Activated CD8-positive, alpha-beta memory T cell treated with anti-CD3 and anti-CD28 coated beads, Interleukin-2, amount 50 U/mL, for 1 hour (primary cell): ENCODE measurements at regions not wholly inside any gene's neighbourhood (a gene's known extent, or its start where the extent isn't known, plus 50 kb on each side); places are given as distances from the start of the nearest gene placed in this dataset.
"Not testable (repeated sequence)": the region's sequence is repeated elsewhere in the genome, so short reads cannot be mapped to it uniquely, and the experiment has no call there.

Experiments
- DNase-seq: peaks from one replicate; pipeline ENCODE4 v3.0.0-alpha.2; 2020; ENCODE audit errors: extremely low read depth

DNA sequence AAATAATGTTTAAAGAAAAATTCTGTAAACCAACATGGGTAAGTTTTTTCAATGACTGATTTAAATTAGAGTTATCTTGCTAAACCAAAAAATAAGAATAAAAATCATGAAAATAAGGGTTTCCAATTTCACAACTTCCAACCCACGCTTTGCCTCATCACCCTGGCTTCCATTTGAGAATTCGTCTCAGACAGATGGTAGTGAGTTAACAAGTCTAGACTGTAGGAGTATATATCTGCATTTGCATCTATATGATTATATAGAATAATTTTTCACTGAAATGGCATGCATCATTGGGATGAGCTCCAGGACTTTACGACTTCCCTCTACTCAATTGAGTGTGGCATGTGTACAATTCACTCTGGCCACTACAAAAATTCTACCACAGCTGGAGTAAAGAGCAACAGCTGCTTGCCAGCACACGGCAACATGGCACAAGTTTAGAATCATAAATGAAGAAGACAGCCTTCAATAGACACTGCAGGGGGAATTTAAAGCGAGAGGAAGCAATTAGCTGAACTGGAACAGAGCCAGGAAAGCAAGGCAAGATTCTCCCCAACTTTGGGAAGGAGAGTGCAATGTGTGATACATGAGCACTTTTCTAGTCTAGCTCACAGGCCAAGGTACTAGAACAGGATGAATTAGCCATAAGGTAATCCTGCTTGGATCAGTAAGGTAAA lies 1673.5 kb upstream of the CELF4 start:
- DNase-seq = no peak

DNA sequence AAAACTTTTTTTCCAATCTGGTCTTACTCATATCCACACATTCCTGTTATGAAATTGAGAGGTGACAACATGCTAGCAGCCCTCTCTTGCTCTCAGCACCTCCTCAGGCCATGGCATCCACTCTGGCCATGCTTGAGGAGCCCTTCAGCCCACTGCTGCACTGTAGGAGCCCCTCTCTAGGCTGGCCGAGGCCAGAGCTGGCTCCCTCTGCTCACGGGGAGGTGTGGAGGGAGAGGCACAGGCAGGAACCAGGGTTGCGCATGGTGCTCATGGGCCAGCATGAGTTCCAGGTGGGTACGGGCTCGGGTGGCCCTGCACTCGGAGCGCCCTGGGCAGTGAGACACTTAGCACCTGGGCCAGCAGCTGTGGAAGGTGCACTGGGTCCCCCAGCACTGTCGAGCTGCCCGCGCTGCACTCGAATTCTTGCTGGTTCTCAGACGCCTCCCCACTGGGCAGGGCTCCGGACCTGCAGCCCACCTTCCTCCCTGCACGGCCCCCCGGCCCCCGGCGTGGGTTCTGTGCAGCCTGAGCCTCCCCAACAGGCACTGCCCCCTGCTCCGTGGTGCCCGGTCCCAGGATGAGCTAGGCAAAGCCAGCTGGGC lies 1669.6 kb upstream of the CELF4 start:
- no peak for DNase-seq

DNA sequence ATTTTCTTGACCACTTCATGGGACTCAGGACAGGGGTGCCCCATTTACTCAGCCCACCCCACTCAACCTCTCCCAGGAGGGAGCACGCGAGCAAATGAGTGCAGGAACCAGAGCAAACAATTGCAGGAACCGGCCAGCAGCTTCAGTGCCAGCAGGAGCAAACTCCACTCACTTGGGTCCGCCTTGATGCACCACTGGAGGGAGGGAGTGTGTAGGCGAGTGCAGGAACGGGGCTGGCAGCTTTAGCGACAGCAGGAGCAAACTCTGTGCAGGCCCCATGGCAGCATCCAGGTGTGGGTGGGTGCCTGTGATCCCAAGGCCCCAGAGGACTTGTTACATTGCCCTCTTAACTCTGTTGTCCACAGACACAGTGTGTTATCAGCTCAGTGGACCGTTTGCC lies 1667.3 kb upstream of the CELF4 start:
- DNase-seq = no peak

DNA sequence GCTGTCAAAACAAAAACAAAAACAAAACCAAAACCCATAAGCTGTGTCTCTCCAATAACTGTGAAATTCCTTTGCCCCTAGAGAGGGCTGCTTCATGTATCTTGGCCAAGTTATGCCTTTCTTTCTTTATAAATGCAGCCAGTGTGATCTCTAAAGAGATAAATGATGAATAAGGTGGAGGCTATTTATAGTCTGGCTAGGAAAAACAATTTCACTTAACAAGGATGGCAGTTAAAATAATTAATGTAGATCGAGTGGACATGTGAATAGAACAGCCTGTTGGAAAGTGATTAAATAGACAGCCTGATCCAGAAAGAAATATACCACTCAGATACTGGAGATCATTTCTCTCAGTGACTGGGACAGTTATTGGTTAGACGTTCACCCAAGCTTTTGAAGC lies 1666.9 kb upstream of the CELF4 start:
- DNase-seq = no peak

DNA sequence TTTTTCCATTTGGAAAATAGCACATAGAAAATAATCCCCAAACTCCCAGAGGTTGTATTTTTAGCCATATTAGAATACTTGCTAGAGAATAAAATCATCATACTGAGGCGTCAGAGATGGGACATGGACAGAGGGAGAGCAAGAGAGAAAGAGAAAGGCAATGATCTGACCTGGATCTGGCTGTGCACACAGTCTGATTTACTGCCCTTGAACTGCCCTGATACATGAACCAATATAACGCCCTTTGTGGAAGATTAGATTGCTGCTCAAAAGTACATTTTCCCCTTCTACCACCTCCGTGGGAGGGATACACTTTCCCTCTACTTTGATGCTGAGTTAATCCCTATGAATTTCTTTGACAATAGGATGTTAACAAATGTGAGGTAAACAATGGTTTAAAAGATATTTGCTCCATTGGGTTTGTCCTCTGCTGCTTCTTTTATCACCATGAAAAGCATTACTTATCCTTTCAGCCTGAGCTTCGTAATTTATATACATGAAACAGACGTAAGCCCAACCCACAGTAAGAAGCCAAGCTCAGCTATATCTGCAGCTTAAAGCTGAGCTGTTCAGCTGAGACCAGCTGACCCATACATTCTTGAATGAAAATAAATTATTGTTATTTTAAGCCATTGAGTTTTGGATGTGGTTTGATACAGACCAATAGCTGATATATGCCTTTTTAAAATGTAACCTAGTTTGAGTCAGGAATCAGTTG lies 1664.6 kb upstream of the CELF4 start:
- no peak for DNase-seq

DNA sequence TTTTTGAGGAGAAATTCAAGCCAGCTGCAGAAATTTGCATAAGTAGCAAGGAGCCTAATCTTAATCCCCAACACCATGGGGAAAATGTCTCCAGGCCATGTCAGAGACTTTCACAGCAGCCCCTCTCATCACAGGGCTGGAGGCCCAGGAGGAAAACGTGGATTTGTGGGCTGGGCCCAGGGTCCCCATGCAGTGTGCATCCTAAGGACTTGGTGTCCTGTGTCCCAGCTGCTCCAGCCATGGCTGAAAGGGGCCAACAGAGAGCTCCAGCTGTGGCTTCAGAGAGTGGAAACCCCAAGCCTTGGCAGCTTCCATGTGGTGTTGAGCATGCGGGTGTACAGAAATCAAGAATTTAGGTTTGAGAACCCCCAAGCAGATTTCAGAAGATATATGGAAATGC lies 1662.2 kb upstream of the CELF4 start:
- not testable (repeated sequence) for DNase-seq

DNA sequence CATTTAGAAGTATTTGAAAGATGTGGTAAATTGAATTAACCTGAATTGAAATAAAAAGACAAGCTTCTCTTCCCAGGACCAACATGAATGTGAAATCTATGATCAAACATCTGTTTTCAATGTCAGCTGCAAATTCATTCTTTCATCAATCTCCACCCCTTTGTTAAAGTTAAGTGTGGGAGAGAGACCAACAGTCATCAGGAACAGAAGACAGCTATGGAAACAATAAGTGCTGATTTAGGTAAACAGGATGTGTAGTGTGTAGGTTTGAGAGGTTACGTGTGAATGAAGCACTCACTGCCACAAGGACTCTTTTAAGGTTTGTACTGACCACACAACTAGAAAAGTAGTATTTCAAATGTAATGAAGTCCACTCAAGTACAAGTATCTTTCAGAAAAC lies 1659.8 kb upstream of the CELF4 start:
- DNase-seq = no peak

DNA sequence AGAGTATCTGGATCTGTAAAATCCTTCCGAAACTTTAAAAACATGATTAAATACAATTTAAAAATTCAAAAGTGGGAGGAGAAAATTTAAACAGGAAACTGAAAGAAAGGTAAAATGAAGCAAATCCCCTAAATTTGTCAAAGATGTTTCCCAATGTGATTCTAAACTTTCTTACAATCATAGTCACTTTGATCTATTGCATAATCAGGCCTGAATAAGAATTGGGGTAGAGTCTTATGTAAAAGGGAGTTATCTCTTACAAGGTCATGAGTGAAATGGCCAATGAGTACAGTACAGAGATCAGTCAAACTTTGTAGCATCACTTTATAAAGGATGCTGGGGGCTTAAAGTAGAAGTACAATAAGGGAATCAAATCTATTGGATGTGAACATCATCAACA lies 1657.7 kb upstream of the CELF4 start:
- no peak for DNase-seq

DNA sequence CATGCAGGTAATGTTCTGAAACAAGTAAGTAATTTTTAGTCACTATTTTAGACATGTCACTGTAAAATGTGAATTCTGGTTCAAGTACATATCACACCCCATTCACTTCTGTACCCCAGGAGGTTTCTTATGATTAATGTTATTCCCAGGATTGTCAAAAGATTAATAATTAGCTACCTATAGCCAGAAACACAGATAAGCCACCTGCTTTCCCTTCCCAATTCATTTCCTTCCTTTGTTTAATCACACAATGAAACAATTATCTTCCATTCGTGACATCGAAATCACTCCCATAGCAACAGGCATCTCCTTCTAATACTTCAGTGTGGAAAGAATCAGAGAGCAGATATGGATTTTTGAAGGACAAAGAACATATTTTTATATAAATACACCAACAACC lies 1650.3 kb upstream of the CELF4 start:
- DNase-seq = no peak

DNA sequence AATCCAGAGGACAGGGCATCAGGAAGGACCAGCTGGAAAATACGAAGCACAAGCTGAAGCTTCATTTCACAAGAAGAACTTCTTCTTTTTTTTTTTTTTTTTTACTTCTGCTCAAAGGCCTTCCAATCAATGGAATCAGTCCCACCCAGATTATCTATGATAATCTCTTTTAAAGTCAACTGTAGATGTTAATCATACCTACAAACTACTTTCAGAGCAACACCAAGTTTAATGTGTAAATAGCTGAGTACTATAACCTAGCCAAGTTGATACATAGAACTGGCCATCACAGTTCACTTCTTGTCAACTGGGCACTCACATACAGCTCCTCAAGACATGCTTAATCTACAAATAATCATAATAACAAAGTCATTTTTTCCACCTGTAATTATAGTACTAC lies 1645.9 kb upstream of the CELF4 start:
- no peak for DNase-seq

DNA sequence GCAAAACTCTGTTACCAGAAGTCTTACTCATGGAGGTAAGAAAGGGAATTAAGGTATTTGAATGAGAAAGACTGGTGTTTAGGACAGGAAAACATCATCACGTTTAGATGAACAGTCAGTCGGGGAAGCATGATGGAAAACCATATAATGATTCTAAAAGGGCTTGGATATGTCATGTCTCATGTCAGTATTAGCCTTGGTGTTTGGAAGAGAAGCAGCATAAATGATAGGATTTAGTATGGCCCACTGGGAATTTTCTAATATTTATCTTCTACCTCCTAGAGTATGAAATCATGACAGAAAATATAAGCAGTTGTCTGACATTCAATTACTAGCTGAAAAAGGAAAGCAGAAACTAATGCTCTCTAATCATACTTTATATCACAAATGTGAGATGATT lies 1643.6 kb upstream of the CELF4 start:
- no peak for DNase-seq

DNA sequence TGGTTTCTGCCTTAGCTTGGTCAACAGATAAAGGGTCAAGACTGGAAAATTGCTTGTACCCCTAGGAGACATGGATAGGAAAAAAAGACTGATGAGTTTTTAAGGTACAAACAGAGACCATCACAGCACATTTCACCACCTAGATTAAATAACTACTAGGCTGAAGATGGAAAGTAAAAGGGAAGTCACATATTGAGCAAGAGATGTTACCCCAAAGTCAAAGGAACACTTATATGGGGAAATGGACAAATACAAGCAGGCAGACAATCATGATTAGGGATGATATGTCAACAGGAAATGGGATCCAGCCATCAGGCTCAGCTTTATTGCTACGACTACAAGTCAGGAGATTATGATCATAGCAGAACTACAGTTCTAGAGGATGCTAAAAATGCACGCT lies 1643.1 kb upstream of the CELF4 start:
- DNase-seq = no peak

DNA sequence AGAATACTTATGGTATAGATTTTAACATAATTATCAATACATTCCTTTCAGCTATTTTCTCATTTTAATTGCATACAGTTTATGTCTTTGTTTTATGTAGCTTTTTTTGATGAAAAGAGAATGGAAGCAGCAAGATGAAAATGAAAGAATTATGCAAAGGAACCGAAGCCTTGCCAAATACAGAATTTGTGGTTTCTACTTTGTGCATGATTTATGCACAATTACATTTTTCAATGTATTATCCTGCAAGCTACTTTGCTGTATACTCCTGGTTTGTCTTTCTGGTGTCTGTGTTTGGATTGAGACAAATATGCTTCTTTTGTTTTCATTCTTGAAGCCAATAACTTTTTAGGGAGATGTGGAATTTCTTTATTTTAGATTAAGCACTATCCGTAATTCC lies 1642.6 kb upstream of the CELF4 start:
- DNase-seq = no peak

DNA sequence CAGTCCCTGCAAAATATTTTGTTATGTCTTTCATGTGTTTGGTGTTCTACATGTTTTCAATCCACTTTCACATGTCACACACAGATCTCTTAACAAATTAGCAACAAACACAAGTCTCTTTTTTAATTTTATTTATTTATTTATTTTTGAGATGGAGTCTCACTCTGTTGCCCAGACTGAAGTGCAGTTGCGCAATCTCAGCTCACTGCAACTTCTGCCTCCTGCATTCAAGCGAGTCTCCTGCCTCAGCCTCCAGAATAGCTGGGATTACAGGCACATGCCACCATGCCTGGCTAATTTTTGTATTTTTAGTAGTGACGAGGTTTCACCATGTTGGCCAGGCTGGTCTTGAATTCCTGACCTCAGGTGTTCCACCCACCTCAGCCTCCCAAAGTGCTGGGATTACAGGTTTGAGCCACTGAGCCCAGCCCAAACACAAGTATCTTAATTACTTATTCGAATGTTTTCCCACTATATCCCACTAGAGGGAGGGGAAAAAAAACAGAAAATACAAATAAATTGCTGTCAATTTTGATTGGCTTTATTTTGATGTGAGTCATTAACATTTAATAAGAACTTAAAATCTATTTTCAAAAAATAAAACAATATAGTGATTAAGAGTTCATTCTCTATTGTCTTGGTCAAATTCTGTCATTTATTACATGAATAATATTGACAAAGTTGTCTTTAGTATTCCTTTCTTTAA lies 1641.0 kb upstream of the CELF4 start:
- not testable (repeated sequence) for DNase-seq

DNA sequence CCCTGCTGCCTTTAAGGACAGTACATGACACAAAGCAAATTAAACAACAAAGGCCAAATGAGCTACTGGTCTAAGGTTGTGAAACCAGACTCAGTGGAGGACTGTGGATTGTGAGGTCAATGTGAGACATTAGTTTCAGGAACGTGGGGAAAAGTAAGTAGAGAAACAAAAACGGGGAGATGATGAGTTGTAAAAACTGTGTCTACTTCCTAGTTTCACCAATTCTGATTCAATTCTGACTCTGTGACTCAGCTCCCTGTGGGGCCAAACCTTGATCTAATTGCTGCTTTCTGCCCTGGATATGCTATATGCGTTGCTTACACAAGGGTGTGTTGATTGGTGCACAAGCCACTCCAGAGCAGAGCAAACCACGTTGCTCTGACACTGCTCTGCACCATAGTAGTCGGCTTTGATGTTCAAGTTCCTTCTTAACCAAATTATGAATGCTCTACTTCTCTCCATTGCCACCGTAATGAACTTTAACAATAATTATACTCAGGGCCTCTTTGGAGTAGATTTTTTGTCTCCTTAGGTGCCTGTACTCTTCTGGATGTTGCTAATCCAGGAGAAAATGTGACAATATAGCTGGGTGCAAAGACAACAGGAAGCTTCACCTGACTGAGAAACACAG lies 1640.1 kb upstream of the CELF4 start:
- DNase-seq = no peak

DNA sequence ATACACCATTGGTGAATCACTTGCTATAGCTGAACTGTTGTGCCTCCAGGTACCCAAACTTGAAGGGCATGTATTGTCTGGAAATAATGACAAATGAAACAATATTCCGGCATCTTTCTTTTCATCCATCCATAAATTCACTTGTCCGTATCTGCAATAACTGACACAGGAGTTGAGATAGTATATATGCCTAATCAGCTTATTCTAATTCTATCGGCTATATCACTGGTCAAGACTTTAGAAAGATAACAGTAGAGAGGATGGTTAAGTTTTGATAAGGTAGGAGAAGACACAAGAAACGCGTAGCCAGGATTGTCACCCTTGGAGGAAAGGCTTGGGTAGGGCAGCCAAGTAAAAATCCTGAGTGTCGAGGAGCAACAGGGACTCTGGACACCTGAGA lies 1634.6 kb upstream of the CELF4 start:
- DNase-seq = no peak

DNA sequence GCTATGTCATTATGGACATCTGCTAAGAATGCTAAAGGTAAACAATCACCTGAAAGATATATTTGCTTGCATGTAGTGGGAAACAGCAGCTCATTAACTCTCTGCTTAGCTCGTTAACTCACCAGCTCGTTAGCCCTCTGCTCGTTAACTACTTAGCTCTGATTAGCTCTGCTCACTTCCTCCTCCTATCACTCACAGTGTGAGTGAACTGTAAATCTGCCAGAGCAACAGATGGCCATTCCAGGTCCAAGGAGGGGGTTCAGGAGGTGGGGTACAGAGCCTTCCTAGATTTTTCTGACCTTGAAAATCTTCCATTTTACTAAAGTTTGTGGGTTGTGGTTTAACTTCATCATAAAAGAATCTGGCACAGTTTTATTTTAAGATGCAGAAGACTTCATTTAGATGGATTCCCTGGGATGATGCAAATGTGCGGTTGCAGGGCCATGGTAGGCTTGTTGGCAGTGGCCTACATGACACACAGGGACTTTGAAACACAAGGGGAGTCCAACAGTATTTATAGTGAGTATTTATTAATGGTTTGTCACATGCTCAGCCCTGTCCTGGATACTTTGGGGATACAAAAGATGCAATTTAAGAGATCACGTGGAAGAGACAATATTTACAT lies 1633.7 kb upstream of the CELF4 start:
- DNase-seq = no peak

DNA sequence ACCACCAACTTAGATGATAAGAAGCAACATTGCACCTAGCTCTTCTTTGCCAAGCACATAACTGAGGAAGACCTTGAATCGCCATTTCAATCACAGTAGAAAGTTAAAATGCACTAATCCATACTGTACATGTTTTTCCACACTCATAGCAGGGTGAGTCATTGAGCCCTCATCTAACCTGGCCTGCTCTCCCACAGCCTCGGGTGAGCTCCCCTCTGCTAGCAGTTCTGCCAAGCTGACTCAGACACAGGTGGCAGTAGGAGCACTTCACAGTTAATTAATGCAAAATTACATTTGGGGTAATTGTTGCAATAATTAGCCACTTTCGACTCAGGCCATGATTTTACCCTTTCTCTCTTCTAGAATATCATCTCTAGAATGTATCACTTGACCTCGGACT lies 1632.8 kb upstream of the CELF4 start:
- no peak for DNase-seq

DNA sequence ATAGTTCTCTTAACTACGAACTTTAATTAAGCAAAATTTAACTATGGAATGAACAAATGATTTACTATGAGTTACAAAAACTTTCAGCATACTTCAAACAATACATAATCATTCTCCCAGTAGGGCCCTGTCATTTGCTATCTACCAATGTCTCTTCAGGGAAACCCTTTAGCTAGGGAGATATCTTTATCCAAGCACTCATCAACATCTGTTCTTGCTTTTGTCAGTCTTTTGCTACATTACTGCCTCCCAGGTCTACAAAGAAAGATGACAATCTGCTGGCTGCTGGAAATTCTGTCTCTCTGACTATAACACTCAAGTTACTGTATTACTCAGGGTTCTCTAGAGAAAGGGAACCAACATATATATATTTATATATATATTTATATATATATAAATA lies 1626.3 kb upstream of the CELF4 start:
- no peak for DNase-seq

DNA sequence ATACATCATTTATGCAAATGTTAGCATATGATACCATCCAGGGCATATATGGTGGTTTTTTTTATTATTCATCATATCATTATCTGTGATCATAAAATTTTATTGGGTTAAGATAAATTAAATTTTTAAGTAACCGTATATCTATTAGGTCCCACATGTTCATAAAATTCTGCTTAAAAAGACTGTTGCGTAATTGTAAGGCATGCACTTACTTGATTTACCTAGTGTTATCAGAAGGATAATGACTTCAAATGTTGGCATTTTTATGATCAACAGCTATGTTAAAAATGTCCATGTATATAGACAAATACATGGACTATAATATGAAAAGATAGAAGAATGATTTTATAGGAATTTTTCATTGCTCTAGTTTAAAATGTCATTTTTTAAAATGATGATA lies 1625.5 kb upstream of the CELF4 start:
- DNase-seq = no peak

DNA sequence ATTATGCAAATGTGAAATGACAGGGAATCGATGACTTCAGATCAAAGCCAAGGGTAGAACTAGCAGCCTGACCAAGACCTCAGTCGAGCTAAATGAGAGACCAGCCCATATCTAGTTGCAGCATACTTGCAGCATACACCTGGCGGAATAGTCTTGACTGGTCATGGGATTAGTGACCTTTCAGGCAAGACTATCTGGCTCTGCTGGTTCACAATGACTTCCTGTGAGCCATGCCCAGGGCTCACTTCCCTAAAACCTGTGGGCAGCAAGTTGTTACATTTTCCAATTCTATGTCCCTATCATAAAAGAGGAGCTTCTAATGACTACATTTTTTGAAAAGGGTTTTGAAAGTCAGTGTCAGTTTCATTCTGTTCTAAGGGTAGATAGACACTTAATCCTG lies 1624.9 kb upstream of the CELF4 start:
- DNase-seq = no peak

DNA sequence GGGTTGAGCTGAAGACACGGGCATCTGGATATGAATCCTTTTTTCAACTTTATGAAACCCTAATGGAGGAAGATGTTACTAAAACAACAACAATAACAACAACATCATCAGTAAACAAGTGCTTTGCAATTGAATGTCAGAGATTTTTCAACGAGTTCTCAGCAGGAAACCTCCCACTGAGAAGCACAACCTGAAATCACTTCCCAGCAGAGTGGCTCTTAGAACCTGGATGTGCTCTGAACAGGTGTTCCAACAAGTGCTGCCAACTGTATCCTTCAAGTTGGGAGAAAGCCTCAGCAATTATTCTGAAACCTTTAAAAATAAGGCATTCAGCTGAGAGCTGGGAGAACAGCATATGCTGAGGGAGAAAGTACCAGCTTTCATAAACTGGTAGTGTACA lies 1622.7 kb upstream of the CELF4 start:
- no peak for DNase-seq
